ENCODE measurements at regions not wholly inside any gene's neighbourhood (a gene's known extent, or its start where the extent isn't known, plus 50 kb on each side); places are given as distances from the start of the nearest gene placed in this dataset.
"Not testable (repeated sequence)": the region's sequence is repeated elsewhere in the genome, so short reads cannot be mapped to it uniquely, and the experiment has no call there.

DNA sequence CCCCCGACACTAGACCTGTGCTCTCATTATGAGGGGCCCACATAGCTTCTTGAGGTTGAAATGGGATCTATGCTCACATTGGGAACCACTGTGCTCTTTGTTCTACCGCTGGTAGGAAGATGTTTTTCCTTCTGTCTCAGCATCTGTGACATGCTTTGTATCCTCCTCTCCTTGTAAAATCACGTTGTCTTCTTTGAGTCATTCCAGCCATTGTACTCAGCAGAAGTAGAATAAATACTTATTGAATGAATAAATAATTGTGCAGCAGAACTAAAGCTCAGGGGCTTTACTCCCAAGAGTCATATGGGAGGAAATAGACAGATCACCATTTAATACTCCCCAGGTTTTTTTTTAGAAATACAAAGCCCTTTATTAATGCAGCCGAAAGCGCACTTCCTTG lies 66.3 kb upstream of the EDEM3 start:
- peaks cover 27% of the 10 kb centered on the region for H3K36me3 ChIP-seq (ENCODE audit: insufficient read depth, low read length, poor library complexity, severe bottlenecking)
- CTCF ChIA-PET, result no interaction called here
- no peak overlapping the region for H3K4me3 ChIP-seq (ENCODE audit: low read depth, low read length, poor library complexity, severe bottlenecking)
- BruUV-seq (replicated peaks), result no TSS peak
- no peaks in the 10 kb centered on the region for H3K9me3 ChIP-seq (ENCODE audit: low read depth, low read length, poor library complexity, severe bottlenecking)
- H3K27ac ChIP-seq (ENCODE audit: low read depth, low read length, poor library complexity, severe bottlenecking), result no peak overlapping the region
- no peaks in the 10 kb centered on the region for H3K27me3 ChIP-seq (replicated peaks; ENCODE audit: insufficient read depth, low read depth, low read length, poor library complexity)
- POLR2A ChIA-PET (ENCODE audit: low non-redundant PET), result no interaction called here
- intact Hi-C loops (cut with micrococcal nuclease; ENCODE audit: unreplicated experiment), result no loop called here
- no peak for DNase-seq (ENCODE audit: low spot score)
- no peak for TF ChIP-seq EZH2 (IDR thresholded peaks at IDR 0.05; ENCODE audit: borderline replicate concordance, low read depth, low read length, poor library complexity, severe bottlenecking)
- TF ChIP-seq, protein P1, sequence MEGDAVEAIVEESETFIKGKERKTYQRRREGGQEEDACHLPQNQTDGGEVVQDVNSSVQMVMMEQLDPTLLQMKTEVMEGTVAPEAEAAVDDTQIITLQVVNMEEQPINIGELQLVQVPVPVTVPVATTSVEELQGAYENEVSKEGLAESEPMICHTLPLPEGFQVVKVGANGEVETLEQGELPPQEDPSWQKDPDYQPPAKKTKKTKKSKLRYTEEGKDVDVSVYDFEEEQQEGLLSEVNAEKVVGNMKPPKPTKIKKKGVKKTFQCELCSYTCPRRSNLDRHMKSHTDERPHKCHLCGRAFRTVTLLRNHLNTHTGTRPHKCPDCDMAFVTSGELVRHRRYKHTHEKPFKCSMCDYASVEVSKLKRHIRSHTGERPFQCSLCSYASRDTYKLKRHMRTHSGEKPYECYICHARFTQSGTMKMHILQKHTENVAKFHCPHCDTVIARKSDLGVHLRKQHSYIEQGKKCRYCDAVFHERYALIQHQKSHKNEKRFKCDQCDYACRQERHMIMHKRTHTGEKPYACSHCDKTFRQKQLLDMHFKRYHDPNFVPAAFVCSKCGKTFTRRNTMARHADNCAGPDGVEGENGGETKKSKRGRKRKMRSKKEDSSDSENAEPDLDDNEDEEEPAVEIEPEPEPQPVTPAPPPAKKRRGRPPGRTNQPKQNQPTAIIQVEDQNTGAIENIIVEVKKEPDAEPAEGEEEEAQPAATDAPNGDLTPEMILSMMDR (conservative IDR thresholded peaks at IDR 0.05; ENCODE audit: low read depth, low read length), result no peak
- H3K4me1 ChIP-seq (ENCODE audit: insufficient read depth, low read length, poor library complexity, severe bottlenecking), result peaks cover 12% of the 10 kb centered on the region

DNA sequence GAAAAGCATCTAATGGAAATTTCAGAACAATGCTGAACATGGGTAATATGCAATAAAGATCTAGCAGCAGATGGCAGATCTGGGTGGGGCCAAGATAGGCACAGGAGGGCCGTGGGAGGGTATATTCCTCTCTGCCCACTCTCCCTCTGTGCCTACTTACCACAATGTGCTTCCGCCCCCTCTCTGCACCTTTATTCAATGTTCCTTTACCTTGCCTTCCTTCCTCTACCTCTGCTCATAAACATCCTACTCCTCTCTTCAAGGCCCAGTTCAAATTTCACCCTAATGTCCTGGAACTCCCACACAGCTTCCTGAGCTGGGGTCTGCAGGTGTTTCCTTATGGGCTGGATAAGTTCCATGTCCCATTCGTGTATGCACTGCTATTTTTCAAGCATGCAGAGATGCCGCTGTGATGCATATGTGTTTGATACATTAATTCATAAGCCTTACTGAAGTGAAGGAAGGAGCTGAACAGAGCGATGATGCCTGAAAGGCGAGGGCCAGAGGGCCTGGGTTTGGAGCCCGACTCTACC lies 65.6 kb upstream of the EDEM3 start:
- ChIA-PET POLR2A (ENCODE audit: low non-redundant PET) (no interaction called here), CTCF (no interaction called here)
- Histone ChIP-seq H3K27ac (ENCODE audit: low read depth, low read length, poor library complexity, severe bottlenecking) (no peak overlapping the region), H3K27me3 (replicated peaks; ENCODE audit: insufficient read depth, low read depth, low read length, poor library complexity) (no peaks in the 10 kb centered on the region), H3K4me1 (ENCODE audit: insufficient read depth, low read length, poor library complexity, severe bottlenecking) (peaks cover 12% of the 10 kb centered on the region), H3K4me3 (ENCODE audit: low read depth, low read length, poor library complexity, severe bottlenecking) (no peak overlapping the region), H3K36me3 (ENCODE audit: insufficient read depth, low read length, poor library complexity, severe bottlenecking) (peaks cover 28% of the 10 kb centered on the region), H3K9me3 (ENCODE audit: low read depth, low read length, poor library complexity, severe bottlenecking) (no peaks in the 10 kb centered on the region)
- no peak for DNase-seq (ENCODE audit: low spot score)
- intact Hi-C loops (cut with micrococcal nuclease; ENCODE audit: unreplicated experiment), result no loop called here
- no TSS peak for BruUV-seq (replicated peaks)
- TF ChIP-seq, protein P1 (conservative IDR thresholded peaks at IDR 0.05; ENCODE audit: low read depth, low read length), result no peak
- no peak for TF ChIP-seq EZH2 (IDR thresholded peaks at IDR 0.05; ENCODE audit: borderline replicate concordance, low read depth, low read length, poor library complexity, severe bottlenecking)

DNA sequence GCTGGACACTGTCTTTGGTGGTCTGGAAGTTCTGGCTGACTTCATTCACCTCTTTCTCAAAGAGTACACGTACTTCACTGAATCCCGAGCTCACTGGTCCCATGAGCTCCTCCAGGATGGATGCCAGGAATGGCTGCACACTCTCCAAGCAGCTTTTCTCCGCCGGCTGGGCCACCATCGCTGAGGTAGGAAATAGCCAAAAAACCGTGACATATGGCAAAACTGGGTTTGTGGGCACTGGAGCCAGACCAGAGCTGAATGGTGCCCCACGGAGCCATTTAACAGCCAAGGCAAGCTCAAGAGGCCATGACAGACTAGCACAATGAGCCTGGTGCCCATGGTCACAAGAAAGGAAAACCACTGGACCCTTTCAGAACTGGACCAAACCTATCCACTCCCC lies 64.0 kb upstream of the EDEM3 start:
- no peaks in the 10 kb centered on the region for H3K27me3 ChIP-seq (replicated peaks; ENCODE audit: insufficient read depth, low read depth, low read length, poor library complexity)
- no TSS peak for BruUV-seq (replicated peaks)
- intact Hi-C loops (cut with micrococcal nuclease; ENCODE audit: unreplicated experiment), result no loop called here
- peaks cover 12% of the 10 kb centered on the region for H3K4me1 ChIP-seq (ENCODE audit: insufficient read depth, low read length, poor library complexity, severe bottlenecking)
- ChIA-PET CTCF (no interaction called here), POLR2A (ENCODE audit: low non-redundant PET) (no interaction called here)
- no peak overlapping the region for H3K27ac ChIP-seq (ENCODE audit: low read depth, low read length, poor library complexity, severe bottlenecking)
- no peak for DNase-seq (ENCODE audit: low spot score)
- peaks cover 12% of the 10 kb centered on the region for H3K9me3 ChIP-seq (ENCODE audit: low read depth, low read length, poor library complexity, severe bottlenecking)
- no peak for TF ChIP-seq EZH2 (IDR thresholded peaks at IDR 0.05; ENCODE audit: borderline replicate concordance, low read depth, low read length, poor library complexity, severe bottlenecking)
- TF ChIP-seq, protein P1 (conservative IDR thresholded peaks at IDR 0.05; ENCODE audit: low read depth, low read length), result no peak
- no peak overlapping the region for H3K4me3 ChIP-seq (ENCODE audit: low read depth, low read length, poor library complexity, severe bottlenecking)
- H3K36me3 ChIP-seq (ENCODE audit: insufficient read depth, low read length, poor library complexity, severe bottlenecking), result peaks cover 40% of the 10 kb centered on the region

DNA sequence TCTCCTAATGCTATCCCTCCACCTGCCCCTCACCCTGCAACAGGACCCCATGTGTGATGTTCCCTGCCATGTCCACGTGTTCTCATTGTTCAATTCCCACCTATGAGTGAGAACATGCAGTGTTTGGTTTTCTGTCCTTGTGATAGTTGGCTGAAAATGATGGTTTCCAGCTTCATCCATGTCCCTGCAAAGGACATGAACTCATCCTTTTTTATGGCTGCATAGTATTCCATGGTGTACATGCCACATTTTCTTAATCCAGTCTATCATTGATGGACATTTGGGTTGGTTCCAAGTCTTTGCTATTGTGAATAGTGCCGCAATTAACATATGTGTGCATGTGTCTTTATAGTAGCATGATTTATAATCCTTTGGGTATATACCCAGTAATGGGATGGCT lies 62.3 kb upstream of the EDEM3 start:
- DNase-seq (ENCODE audit: low spot score); POLR2A ChIA-PET (ENCODE audit: low non-redundant PET); H3K27ac ChIP-seq (ENCODE audit: low read depth, low read length, poor library complexity, severe bottlenecking); intact Hi-C loops (cut with micrococcal nuclease; ENCODE audit: unreplicated experiment); H3K4me1 ChIP-seq (ENCODE audit: insufficient read depth, low read length, poor library complexity, severe bottlenecking); H3K4me3 ChIP-seq (ENCODE audit: low read depth, low read length, poor library complexity, severe bottlenecking); CTCF ChIA-PET; H3K27me3 ChIP-seq (replicated peaks; ENCODE audit: insufficient read depth, low read depth, low read length, poor library complexity); BruUV-seq (replicated peaks): not testable (repeated sequence)
- Histone ChIP-seq H3K9me3 (ENCODE audit: low read depth, low read length, poor library complexity, severe bottlenecking) (peaks cover 23% of the 10 kb centered on the region), H3K36me3 (ENCODE audit: insufficient read depth, low read length, poor library complexity, severe bottlenecking) (peaks cover 45% of the 10 kb centered on the region)
